Putamen (tissue), 1 donor: ENCODE measurements at regions not wholly inside any gene's neighbourhood (a gene's known extent, or its start where the extent isn't known, plus 50 kb on each side); places are given as distances from the start of the nearest gene placed in this dataset.
"Not testable (repeated sequence)": the region's sequence is repeated elsewhere in the genome, so short reads cannot be mapped to it uniquely, and the experiment has no call there.

Source experiments
- DNase-seq: peaks from one replicate; pipeline ENCODE4 v3.0.0-alpha.2; 2016; ENCODE audit warnings: low spot score

DNA sequence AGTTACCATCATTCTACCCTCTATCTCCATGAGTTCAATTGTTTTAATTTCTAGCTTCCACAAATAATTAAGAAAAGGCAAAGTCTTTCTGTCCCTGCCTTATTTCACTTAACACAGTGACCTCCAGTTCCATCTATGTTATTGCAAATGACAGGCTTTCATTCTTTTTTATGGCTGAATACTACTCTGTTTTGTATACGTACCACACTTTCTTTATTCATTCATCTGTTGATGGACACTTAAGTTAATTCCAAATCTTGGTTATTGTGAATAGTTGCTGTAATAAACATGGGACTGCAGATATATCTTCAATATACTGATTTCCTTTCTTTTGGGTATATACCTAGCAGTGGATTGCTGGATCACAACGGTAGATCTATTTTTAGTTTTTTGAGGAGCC is 314.1 kb downstream of the SV2B start:
- no peak for DNase-seq

DNA sequence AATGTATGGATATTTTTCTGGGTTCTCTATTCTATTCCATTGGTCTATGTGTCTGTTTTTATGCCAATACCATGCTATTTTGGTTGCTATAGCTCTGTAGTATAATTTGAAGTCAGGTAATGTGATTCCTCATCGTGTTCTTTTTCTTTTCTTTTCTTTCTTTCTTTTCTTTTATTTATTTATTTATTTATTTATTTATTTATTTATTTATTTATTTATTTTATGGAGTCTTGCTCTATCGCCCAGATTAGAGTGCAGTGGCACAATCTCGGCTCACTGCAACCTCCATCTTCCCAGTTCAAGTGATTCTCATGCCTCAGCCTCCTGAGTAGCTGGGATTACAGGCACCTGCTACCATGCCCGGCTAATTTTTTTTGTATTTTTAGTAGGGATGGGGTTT is 315.2 kb downstream of the SV2B start:
- DNase-seq: not testable (repeated sequence)

DNA sequence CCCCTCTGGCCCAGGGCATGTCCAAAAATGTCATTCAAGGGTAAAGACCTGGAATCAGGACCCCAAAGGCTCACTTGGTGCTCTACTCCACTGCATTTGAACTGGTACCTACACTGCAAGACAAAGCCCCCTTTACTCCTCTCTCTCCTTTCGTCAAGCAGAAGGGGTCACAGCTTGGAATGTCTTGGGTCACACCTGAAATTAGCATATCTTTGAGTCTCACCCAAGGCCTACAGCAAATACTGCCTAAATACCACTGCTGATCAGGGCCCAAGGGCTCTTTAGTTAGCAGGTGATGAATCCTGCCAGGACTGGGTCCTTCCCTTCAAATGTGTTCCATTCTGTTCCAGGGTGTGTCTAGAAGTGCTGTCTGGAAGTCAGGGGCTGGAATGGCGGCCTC is 320.6 kb downstream of the SV2B start:
- DNase-seq: no peak

DNA sequence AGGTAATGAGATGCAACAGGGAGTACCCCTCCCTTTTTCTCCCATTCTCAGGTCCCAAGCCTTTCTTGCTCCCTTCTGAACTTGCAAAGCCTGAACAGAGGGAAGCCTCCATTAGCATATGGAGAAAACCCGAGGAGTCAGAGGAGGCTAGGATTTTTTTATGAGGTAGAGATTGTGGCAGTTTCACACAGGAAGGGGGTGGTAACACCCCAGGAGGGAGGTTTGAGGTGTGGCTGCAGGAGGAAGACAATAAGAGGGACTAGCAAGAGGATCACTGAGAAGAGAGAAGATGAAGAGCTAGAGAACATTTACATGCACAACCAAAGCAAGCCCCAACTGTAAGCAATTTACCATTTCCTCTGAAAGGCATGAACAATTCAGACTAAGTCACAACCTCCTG is 322.7 kb downstream of the SV2B start:
- DNase-seq: no peak

DNA sequence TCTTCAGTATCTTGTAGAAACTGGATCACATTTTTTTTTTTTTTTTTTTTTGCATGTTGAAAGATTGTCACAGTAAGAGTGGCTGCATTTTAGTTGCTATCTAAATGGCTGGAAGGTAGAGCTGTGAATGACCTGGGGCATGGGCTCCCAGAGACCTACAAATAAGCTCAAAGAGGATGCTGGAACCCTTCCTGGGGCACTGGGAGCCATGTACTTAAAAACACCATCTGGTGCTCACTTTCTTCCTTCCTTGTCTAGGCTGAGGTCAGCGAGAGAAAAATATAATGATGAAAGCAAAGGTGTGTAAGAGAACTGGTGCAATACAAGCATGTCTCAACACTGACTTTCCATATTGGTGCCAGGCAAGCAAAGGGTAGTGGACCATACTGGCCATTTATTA is 323.9 kb downstream of the SV2B start:
- DNase-seq: no peak

DNA sequence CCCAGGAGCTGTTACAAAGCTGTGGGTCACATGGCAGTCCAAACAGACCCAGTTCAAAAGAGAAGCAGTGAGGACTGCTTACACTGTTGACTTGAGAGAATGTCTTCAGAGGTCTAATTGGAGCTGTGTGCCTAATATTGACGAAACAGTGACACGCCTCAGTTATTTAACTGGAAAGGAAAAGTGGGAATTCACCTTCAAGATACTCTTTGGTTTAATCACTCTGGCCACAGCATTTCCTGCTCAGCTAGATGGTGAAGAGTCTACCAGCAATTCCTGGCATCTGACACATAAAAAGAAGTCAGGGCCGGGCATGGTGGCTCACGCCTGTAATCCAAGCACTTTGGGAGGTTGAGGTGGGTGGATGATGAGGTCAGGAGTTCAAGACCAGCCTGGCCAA is 326.4 kb downstream of the SV2B start:
- DNase-seq: no peak

DNA sequence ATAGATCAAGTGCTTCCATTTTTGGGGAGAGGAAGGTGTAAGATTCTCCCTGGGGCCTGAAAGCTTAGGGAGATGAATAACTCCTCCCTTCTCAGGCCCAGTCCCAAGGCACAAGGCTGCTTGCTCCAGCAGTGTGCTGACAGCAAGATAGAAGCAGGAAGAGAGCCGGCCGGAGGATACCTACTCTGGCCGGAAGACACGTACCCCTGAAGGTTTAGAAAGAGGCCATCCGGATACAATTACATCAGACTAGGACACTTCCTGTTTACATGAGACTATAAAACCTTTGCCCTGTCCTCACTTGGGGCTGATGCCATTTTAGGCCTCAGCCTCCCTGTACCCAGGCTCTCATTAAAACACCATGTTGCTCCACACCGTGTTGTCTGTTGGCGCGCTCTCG is 329.9 kb downstream of the SV2B start:
- no peak for DNase-seq

DNA sequence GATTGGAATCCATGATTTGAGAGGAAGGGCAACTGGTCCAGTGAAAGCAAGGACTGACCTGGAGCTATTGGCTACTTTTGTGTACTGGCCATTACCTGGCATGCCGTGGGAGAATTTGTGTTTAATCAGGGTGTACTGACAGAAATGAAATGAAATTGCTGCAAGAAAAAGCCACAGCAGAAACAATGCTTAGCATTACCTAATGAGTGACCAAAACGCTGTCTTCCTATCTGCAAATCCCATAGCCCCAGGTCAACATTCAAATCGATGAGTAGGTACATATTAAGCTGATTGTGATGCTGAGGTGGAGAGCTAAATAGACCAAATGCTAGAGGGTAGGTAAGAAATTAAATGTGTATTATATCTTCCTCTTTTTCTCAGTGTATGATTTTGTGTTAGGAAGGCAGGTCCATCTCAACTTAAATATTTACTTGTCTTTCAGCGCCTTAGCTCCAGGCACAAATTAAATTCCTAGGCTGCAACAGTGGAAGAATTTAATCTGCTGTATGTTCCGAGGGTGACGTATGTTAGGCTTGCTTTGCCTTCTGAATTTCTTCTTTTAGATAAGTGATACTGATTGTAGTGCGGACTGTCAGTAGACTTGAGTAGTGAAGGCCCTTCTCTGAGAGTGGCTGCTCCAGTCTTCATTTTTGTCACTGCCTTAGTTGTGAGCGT is 331.1 kb downstream of the SV2B start:
- no peak for DNase-seq

DNA sequence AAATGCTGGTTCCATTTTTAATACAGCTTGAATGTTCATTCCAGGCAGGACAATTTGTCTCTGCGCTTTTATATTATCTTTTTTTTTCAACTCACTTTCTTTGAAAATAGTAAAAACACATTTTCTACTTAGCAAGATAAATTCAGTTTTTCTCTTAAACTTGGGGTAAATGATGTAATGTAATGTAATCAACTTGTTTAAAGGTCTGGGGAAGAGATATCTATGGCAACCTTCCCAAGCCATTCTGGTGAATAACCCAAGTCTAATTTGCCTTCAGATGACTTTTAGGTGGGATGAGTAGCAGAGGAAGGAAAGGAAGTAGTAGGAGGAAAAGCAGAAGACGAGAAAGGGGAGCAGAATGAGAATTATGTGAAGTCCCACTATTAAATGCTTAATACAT is 335.1 kb downstream of the SV2B start:
- no peak for DNase-seq

DNA sequence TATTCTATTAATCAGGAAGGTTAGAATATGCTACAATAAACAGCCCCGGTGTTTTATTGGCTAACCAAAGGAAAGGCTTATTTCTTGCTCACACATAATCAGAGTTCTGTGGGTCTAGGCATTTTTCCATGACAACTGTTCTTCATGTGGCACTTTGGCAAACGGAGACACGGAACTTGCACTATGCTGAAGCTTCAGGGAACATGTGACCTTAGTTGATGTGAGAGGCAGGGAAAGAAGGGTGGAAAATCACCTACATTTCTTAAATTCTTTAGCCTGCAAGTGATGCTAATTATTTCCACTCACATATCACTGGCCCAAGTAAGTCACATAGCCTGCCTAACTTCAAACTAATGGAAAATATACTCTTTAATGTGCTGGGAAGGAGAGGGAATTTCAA is 344.6 kb downstream of the SV2B start:
- DNase-seq: no peak

DNA sequence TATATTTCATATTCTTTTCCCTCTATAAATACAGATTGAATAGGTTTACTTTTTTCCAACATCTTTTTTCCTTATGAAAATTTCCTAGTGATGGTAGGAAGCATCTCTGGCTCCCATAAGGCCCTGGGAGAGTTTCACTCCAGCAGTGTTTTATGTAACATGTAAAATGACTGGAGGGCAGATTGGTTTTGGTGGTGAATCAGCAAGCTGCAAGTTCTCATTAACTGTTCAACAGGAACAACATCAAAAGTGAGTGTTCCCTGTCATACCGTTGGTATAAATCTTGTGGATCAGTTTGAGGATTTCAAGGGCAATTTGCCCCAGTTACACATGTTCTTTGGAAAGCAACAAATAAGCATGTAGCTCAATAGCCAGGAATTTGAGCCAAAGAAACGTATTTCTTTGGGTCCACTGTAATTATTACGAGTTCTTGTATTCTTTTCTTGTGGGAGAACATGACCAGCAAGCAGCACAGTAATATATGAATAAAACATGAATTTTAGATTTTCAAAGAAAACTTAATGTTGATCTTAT is 345.7 kb downstream of the SV2B start:
- DNase-seq: no peak

DNA sequence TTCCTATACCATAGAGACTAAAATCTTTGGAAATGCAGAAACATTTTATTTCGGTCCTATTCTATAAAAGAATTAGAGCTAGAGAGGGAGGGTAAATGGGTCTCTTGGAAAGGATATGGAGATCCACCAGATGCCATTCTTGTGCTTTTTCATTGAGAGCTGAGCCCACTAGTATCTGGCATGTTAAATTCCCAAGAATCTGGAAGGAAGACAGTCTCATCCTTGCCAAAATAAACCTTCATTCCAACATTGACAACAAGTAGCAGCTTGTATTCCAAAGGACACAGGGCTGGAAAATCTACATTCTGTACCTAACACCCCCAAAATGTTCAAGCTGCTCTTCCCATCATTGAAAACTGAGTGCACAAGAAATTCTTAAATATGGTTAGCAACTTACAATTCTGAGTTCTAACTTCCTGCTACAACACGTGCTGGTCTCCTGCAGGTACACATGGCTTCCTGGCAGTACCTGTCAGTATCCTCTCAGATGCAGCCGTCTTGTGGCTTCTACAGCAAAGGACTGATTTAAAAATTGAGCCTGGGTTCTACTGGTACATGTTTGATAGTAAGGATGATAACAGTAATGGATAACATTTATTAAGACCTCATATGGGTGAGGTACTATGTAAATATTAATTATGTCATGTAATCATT is 348.1 kb downstream of the SV2B start:
- DNase-seq: no peak

DNA sequence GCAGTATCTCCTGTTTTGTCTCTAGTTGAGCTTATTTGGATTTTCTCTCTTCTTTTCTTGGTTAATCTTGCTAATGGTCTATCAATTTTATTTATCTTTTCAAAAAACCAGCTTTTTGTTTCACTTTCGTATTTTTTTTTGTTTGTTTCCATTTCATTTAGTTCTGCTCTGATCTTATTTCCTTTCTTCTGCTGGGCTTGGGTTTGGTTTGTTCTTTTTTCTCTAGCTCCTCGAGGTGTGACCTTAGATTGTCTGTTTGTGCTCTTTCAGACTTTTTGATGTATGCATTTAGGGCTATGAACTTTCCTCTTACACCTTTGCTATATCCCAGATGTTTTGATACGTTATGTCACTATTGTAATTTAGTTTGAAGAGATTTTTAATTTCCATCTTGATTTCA is 353.3 kb downstream of the SV2B start:
- DNase-seq: not testable (repeated sequence)

DNA sequence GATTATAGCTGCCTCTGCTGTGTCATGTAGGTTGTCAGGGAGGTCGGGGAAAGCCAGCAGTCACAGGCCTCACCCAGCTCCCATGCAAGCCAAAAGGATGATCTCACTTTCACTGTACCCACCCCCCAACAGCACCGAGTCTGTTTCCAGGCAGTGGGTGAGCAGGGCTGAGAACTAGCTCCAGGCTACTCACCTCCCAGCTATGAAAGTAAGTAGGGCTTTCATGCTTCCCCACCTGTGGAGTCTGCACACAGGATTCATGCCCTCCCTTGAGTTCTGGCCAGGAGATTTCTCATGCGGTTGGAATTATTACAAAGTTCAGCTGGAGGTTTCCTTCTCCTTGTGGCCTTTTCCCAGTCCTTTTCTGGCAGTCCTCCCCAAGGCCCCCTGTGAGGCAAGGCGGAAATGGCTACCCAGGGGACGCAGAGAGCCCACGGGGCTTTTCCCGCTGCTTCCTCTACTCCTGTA is 356.2 kb downstream of the SV2B start:
- no peak for DNase-seq

DNA sequence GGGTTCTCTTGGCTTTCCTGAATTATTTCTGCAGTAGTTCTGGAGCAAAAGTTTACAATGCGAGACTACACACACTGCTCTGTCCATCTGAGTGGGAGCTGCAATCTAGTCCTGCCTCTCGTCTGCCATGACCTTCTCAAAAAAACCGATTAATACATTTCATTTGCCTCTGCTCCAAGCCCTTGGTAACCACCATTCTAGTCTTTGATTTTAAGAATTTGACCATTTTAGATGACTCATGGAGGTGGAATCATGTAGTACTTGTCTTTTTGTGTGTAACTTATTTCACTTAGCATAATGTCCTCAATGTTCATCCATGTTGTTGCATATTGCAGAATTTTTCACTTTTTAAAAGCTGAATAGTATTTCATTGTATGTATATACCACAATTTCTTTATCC is 356.9 kb downstream of the SV2B start:
- no peak for DNase-seq

DNA sequence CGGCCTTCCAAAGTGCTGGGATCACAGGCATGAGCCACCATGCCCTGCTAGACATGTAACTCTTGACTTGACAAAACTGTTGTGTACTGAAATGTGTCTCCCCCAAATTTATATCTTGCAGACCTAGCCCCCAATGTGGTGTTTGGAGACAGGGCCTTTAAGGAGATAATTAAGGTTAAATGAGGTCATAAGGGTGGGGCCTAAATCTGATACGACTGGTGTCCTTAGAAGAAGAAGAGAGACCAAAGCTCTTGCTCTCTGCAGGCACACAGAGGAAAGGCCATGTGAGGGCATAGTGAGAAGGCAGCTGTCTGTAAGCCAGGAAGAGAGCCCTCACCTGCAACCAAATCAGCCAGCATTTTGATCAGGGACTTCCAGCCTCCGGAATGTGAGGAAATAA is 361.3 kb downstream of the SV2B start:
- DNase-seq: no peak

DNA sequence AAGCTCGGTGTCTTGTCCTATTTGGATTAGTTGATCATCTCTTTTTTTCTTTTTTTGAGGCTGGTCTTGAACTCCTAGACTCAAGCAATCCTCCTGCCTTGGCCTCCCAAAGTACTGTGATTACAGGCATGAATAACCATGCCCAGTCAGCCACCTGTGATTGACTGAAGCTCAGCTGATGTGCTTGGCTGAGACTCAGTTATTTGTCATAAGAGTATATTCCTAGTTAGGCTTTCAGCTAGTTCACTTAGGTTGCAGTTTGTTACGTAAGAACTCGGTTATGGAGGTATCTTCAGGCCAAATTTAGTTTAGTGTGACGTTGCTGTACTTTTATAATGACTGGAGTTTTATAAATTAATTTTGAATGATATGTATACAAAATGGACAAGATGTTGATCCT is 365.0 kb downstream of the SV2B start:
- no peak for DNase-seq

DNA sequence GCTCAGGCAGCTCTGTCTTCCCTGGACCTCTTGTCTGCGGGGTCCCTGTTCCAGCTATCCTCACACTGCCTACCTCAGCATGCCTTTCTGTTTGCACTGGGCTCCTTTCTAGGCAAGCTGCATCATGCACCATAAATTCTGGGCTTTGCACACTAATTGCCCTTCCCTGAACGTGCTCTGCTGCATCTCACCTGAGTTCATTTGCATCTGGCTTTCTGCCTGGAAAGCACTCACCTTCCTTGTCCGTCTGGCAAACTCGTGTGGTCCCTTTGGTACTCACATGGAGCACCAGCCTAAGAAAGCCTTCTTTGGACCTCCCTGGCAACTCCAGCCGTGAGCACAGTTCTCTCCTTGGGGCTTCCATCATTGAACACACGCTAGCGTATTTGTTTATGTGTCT is 365.6 kb downstream of the SV2B start:
- no peak for DNase-seq

DNA sequence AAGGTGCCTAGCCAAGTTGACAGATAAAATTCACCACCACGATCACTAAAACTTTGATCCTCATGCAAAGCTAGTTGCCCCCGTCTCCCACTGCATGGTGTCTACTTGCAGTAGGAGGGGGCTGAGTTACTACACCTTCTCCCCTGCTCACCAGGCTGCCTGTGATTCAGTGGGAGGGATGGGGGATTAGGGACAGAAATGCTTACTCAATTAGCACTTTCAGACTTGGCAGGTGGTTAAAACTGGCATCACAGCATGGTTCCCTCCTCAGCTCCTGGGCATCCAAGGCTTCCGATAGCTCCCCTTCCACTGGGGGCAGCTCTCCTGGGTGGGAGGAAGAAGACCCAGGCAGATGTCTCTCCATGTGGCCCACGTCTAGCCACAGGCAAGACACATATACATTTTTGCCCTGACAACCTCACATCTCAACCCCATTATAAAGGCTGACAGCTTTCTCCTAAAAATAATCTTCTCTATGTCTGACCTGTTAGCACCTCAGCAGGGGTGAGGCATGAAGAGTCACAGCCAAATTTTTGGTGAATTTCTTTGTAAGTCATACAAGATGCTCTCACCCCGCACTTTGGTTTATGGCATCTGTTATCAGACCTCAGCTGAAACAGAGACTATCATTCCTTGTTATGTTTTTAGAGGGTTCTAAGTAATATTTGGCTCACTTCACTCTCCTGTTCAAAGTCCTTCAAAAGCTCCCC is 369.0 kb downstream of the SV2B start:
- DNase-seq: no peak

DNA sequence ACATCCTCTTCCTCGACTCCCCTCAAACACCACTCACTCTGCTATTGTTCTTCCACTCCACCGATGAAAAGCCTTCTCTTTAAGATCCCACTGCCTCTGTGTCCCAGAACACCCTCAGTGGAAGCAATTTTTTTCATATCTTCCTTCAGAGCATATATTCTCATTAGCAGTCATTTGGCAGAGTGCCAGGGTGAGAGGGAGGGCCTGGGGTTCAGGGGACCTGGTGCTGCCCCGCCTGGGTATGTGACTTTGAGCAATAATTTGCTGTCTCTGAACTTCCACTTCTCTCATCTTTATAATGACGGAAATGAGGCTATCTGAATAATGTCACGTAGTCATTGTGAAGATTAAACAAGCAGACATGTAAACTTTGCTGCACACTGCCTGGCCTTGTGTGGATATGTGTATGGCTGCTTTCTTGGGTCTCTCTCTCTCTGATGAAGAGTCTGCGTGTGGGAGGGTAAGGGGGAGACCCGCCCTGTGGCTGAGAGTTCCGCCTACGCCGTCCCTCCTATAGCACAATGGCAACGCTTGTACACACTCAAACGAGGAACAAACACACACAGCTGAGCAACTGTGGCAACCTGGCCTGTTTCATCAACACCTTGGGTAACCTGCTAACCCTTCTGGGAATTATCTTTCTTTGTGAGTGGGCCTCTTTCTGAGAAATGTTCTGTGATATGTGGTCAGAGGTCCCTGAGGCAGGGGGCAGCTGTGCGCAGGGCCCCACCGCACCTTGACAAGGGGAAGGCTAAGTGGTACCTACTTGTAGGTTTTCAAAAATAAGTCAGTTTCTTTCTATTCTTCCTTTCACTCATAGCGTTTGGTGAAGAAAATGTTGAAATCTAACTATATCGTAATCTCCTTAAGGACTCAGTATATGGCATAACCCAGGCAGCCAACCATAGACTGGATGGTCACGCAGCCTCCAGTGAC is 369.8 kb downstream of the SV2B start:
- no peak for DNase-seq

DNA sequence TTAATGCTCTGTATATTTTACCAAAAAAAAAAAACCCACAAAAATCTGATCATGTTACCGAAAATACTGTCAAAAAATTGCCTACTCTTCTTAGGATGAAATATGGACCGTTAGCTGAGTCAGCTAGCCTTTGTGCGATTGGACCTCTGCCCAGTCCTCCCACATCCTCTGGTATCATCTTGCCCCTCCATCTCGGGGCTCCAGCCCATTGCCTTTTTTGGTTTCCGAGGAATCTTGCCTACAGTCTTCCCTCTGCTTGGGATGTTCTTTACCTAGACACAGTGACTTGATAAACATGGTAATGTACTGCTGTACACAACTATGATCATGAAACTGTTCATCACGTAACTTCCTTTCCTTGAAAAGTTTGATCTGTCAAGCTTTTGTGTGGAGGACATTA is 371.4 kb downstream of the SV2B start:
- no peak for DNase-seq

DNA sequence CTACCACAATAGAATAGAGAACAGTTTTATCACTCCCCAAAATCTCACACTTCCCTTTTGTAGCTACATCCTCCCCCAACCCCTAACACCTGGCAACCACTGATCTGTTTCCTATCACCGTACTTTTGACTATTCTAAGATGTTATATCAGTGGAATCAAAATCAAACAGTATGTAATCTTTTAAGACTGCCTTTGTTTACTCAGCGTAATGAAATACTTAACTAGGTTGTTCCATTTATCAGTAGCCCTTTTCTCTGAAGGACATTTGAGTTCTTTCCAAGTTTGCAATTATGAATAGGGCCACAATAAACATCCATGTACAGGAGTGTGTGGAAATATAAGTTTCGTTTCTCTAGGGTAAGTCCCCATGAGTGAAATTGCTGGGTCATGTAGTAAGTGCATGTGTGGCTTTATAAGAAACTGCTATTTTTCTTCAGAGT is 372.3 kb downstream of the SV2B start:
- DNase-seq: no peak
